Fibroblast of skin of scalp (primary cell): ENCODE measurements at regions not wholly inside any gene's neighbourhood (a gene's known extent, or its start where the extent isn't known, plus 50 kb on each side); places are given as distances from the start of the nearest gene placed in this dataset.

ENCODE experiments used
- DNase-seq: peaks from one replicate; pipeline ENCODE4 v3.0.0-alpha.2; 2013

DNA sequence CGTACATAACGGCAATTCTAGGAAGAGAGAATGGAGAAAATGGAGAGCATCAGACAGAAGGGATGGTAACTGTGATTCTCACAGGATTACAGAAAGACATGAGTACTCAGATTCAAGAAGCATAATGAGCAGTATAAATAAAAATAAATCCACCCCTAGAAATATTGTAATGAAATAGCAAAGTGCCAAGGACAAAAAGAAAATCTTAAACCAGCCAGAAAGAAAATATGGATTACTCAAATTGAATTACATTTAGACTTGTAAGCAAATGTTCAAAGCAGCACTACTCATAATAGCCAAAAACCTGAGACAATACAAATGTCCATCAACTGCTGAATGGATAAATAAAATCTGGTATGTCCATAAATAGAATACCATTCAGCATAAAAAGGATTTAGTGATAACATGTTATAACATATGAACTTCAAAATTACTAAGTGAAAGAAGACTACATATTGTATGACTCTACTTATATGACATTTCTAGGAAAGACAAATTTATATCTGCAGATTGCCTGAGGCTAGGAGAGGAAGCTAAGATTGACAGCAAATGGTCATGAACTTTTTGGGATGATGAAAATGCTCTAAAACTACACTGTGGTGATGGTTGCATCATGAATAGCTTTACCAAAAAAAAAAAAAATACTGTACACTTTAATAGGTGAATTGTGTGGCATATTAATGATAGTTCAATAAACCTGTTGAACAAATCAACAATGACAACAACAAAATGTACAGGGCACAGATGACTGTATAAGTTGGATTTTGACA is 63.4 kb upstream of the SPTBN1 start:
- no peak for DNase-seq

DNA sequence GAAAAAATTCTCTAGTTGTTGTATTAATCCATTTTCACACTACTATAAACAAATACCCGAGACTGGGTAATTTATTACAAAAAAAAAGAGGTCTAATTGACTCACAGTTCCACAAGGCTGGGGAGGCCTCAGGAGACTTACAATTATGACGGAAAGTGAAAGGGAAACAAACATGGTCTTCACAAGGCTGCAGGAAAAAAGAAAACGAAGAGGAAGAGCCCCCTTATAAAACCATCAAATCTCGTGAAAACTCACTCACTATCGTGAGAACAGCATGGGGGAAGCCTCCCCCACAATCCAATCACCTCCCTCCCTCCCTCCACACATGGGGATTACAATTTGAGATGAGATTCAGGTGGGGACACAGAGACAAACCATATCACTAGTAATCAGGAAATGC is 61.7 kb upstream of the SPTBN1 start:
- DNase-seq: no peak

GRCh38 chr2:54396107-54396506 is 60.0 kb upstream of the SPTBN1 start:
- DNase-seq: peak; percentile 78

GRCh38 chr2:54396798-54397197 is 59.3 kb upstream of the SPTBN1 start:
- DNase-seq: no peak

GRCh38 chr2:54397426-54397825 is 58.7 kb upstream of the SPTBN1 start:
- no peak for DNase-seq

GRCh38 chr2:54401554-54401953 is 54.6 kb upstream of the SPTBN1 start:
- DNase-seq: no peak

DNA sequence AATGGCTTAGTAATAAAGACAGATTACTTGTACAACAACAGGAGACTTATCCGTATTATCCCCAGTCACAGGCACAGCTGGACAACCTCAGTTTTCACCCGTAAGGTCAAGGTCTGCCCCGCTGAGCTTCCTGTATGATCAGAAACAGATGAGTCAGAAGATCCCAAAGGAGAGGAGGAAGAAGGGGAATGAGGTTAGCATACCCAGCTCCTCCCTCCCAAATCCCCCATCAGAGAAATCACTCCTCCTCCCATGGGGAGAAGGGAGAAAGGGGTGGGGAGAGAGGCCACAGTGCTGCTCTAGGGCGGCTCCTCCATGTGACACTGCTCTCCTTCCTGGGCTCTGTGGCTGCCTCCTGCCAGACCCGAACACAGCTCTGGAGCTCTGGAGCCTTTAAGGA is 53.8 kb upstream of the SPTBN1 start:
- peak; percentile 78 for DNase-seq

GRCh38 chr2:54403512-54404238 is 52.5 kb upstream of the SPTBN1 start:
- no peak for DNase-seq

GRCh38 chr2:54404270-54404669 is 51.9 kb upstream of the SPTBN1 start:
- no peak for DNase-seq

DNA sequence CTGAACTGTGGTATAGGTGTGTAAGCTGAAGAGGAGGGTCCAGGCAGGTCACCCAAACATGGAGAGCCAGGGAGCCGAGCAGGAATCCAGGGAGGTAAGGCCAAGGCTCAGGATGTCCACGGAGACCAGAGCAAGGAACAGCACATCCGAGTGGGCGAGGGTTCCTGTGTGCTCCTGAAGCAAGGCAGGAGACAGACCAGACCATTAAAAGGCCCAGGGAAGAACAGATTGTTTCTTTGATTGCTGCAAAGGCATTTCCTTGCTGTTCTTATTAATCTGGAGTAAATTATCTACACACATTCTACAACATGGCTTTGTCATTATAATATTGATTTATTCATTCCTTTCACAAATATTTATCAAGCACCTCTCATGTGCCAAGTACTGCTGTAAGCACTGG is 50.1 kb upstream of the SPTBN1 start:
- no peak for DNase-seq
